Ovary (tissue), 3 donors: ENCODE measurements at regions not wholly inside any gene's neighbourhood (a gene's known extent, or its start where the extent isn't known, plus 50 kb on each side); places are given as distances from the start of the nearest gene placed in this dataset.

Experiments used
- CTCF ChIP-seq, 3 donors: fragments of 450-650 bp in 2 of 3; fragments of 200-600 bp in 1 of 3; IDR thresholded peaks; one replicate each; pipeline versions ENCODE4 v1.5.1 to v1.8.0; 2016 to 2022; ENCODE audit warnings: antibody characterized with exemption in 3 of 3, mild to moderate bottlenecking in 1 of 3
- EP300 ChIP-seq: sonication (generic); formaldehyde crosslinking; IDR thresholded peaks from one replicate; pipeline ENCODE4 v1.6.1; 2017; ENCODE audit warnings: antibody characterized with exemption
- donor health status: DM: no; HTN: no; CAD: no.

DNA sequence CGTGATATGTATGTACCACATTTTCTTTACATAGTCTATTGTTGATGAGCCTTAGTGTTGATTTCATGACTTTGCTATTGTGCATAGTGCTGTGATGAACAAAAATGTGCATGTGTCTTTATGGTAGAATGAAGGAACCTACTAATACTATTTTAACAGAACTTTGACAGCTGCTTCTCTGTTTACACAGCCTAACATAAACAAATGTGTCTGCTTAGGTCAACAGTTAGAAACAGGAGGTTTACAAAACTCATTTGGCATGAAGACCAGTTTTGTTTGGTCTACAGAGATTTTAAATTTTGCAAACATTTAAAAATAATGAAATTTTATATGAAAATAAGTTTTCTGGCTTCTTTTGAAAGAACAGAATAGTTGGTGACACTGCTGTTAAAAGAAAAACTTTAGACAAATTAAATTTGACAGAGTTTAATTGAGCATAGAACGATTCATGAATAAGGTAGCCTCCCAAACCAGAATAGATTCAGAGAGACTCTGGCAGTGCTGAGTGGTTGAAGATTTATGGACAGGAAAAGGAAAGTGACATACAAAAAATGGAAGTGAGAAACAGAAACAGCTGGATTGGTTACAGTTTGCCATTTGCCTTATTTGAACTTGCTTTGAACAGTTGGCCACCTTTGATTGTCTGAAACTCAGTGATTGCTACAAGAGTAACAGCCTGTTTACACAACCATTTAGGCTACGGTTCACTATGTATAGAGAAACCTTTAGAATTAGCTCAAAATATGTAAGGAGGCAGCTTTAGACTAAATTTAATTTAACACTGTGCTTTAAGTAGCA is 715.8 kb upstream of the HS3ST5 start:
- no peak for TF ChIP-seq EP300
- TF ChIP-seq CTCF (IDR thresholded peaks at IDR 0.05): no peak
